GM19328 (cell line): ENCODE measurements at regions not wholly inside any gene's neighbourhood (a gene's known extent, or its start where the extent isn't known, plus 50 kb on each side); places are given as distances from the start of the nearest gene placed in this dataset.

Source experiments
- ATAC-seq: cut with Tn5 transposase; IDR thresholded peaks from one replicate; pipeline ENCODE4 v1.9.1; 2021; ENCODE audit warnings: mild to moderate bottlenecking, moderate library complexity; ENCODE audit not compliant: unreplicated experiment

- no peak for ATAC-seq
These were observed 138.9 kb downstream of the PTH2R start for GRCh38 chr2:208545403-208546042.

- no peak for ATAC-seq
These were observed 139.5 kb downstream of the PTH2R start for GRCh38 chr2:208546107-208546506.

GRCh38 chr2:208546860-208547650 is 140.5 kb downstream of the PTH2R start:
- ATAC-seq: no peak

GRCh38 chr2:208548700-208549099 is 142.1 kb downstream of the PTH2R start:
- no peak for ATAC-seq

- ATAC-seq: no peak
These were observed 143.1 kb downstream of the PTH2R start for GRCh38 chr2:208549546-208550158.

- no peak for ATAC-seq
These were observed 146.4 kb downstream of the PTH2R start for GRCh38 chr2:208552943-208553342.

- ATAC-seq: no peak
These were observed 150.4 kb downstream of the PTH2R start for GRCh38 chr2:208556983-208557484.

GRCh38 chr2:208565690-208566416 is 159.3 kb downstream of the PTH2R start:
- ATAC-seq: no peak

- no peak for ATAC-seq
These were observed 161.6 kb downstream of the PTH2R start for GRCh38 chr2:208568203-208568602.

- ATAC-seq: no peak
These were observed 163.5 kb downstream of the PTH2R start for GRCh38 chr2:208570066-208570465.

GRCh38 chr2:208570851-208571763 is 164.5 kb downstream of the PTH2R start:
- ATAC-seq: no peak

- ATAC-seq: no peak
These were observed 165.2 kb downstream of the PTH2R start for GRCh38 chr2:208571764-208572131.

- ATAC-seq: no peak
These were observed 167.0 kb downstream of the PTH2R start for GRCh38 chr2:208573569-208573968.

- ATAC-seq: no peak
These were observed 173.1 kb downstream of the PTH2R start for GRCh38 chr2:208579678-208580077.

- no peak for ATAC-seq
These were observed 177.9 kb downstream of the PTH2R start for GRCh38 chr2:208584378-208584985.

- no peak for ATAC-seq
These were observed 179.9 kb downstream of the PTH2R start for GRCh38 chr2:208586516-208586915.

GRCh38 chr2:208594642-208595385 is 188.2 kb downstream of the PTH2R start:
- no peak for ATAC-seq

GRCh38 chr2:208595386-208596275 is 189.0 kb downstream of the PTH2R start:
- no peak for ATAC-seq
